IMR-90 (cell line): ENCODE measurements at regions not wholly inside any gene's neighbourhood (a gene's known extent, or its start where the extent isn't known, plus 50 kb on each side); places are given as distances from the start of the nearest gene placed in this dataset.

ENCODE experiments used
- ATAC-seq: fragments of 200-7000 bp; cut with Tn5 transposase; 2 replicates; pipeline ENCODE4 v1.9.1; 2020; ENCODE audit warnings: low read depth, mild to moderate bottlenecking, moderate library complexity
- BruUV-seq: library from RNA; stranded (reverse); fragments of 400-500 nt; replicated peaks from 2 replicates; lab custom pipeline; 2021; lab: Mats Ljungman, UMichigan
- CTCF ChIA-PET: fragments of 300-600 bp; formaldehyde crosslinking; extraction: SDS; loops from one replicate; lab custom pipeline; 2021; ENCODE audit warnings: antibody characterized with exemption; lab: Yijun Ruan, JAX
- POLR2A ChIA-PET: fragments of 300-600 bp; sonication (Branson Sonifier 250); formaldehyde crosslinking; loops from one replicate; lab custom pipeline; 2022; ENCODE audit warnings: antibody characterized with exemption; ENCODE audit not compliant: unreplicated experiment; lab: Charles Lee
- DNase-seq: peaks from one replicate; pipeline ENCODE4 v3.0.0; 2013
- H2AFZ ChIP-seq: replicated peaks from 2 replicates; pipeline ENCODE3; 2013; ENCODE audit warnings: low read length, mild to moderate bottlenecking; ENCODE audit not compliant: poor library complexity
- H2AK5ac ChIP-seq: 2 replicates; pipeline ENCODE4 v1.6.1; 2013; ENCODE audit warnings: low read depth, low read length, inconsistent platforms
- H2AK9ac ChIP-seq: replicated peaks from 2 replicates; pipeline ENCODE3; 2013; ENCODE audit warnings: mild to moderate bottlenecking, low read depth, low read length, moderate library complexity; ENCODE audit not compliant: poor library complexity
- H2BK120ac ChIP-seq: 2 replicates; pipeline ENCODE4 v1.6.1; 2013; ENCODE audit warnings: low read depth, low read length, inconsistent platforms
- H2BK15ac ChIP-seq: 3 replicates; pipeline ENCODE4 v1.6.1; 2013; ENCODE audit warnings: low read depth, low read length, inconsistent platforms
- H2BK20ac ChIP-seq: 2 replicates; pipeline ENCODE4 v1.6.1; 2013; ENCODE audit warnings: low read depth, mild to moderate bottlenecking, inconsistent platforms, low read length, moderate library complexity
- H2BK5ac ChIP-seq: 2 replicates; pipeline ENCODE4 v1.6.1; 2013; ENCODE audit warnings: mild to moderate bottlenecking, low read depth, low read length, inconsistent platforms; ENCODE audit not compliant: poor library complexity, severe bottlenecking
- H3K14ac ChIP-seq: replicated peaks from 2 replicates; pipeline ENCODE4 v1.6.1; 2013; ENCODE audit warnings: low read depth, low read length, inconsistent platforms
- H3K18ac ChIP-seq: 2 replicates; pipeline ENCODE4 v1.6.1; 2013; ENCODE audit warnings: low read depth, low read length, control low read depth
- H3K23ac ChIP-seq: 2 replicates; pipeline ENCODE4 v1.6.1; 2013; ENCODE audit warnings: low read depth, low read length, inconsistent platforms
- H3K27ac ChIP-seq: 2 replicates; pipeline ENCODE4 v1.5.1; 2013; ENCODE audit warnings: mild to moderate bottlenecking, control low read depth, low read length; ENCODE audit not compliant: insufficient read depth
- H3K27me3 ChIP-seq: 2 replicates; pipeline ENCODE4 v1.6.1; 2013; ENCODE audit warnings: low read length; ENCODE audit not compliant: control insufficient read depth, insufficient read depth
- H3K36me3 ChIP-seq: 2 replicates; pipeline ENCODE4 v1.6.1; 2013; ENCODE audit warnings: low read length, mixed read lengths; ENCODE audit not compliant: control insufficient read depth, insufficient read depth
- H3K4ac ChIP-seq: 2 replicates; pipeline ENCODE4 v1.6.1; 2013; ENCODE audit warnings: low read depth, low read length, inconsistent platforms
- H3K4me1 ChIP-seq: 2 replicates; pipeline ENCODE4 v1.6.1; 2013; ENCODE audit warnings: low read length, mixed read lengths; ENCODE audit not compliant: control insufficient read depth, insufficient read depth
- H3K4me2 ChIP-seq: 2 replicates; pipeline ENCODE4 v1.6.1; 2013; ENCODE audit warnings: low read depth, mild to moderate bottlenecking, control low read depth, low read length, moderate library complexity
- H3K4me3 ChIP-seq: 2 replicates; pipeline ENCODE4 v1.5.1; 2013; ENCODE audit warnings: low read depth, mild to moderate bottlenecking, control low read depth, low read length, moderate library complexity; ENCODE audit not compliant: insufficient read depth
- H3K56ac ChIP-seq: 2 replicates; pipeline ENCODE4 v1.6.1; 2013; ENCODE audit warnings: low read length, inconsistent platforms; ENCODE audit not compliant: insufficient read depth; ENCODE audit errors: extremely low read depth
- H3K79me1 ChIP-seq, 2 experiments: 2 replicates each; pipeline ENCODE4 v1.6.1; 2013; ENCODE audit warnings: low read length in 2 of 2, inconsistent platforms in 1 of 2, low read depth in 1 of 2
- H3K9ac ChIP-seq: 2 replicates; pipeline ENCODE4 v1.6.1; 2013; ENCODE audit warnings: low read depth, low read length, control low read depth
- H3K9me1 ChIP-seq: 2 replicates; pipeline ENCODE4 v1.6.1; 2013; ENCODE audit warnings: low read length, inconsistent platforms; ENCODE audit not compliant: insufficient read depth
- H3K9me3 ChIP-seq: 2 replicates; pipeline ENCODE4 v1.6.1; 2013; ENCODE audit warnings: low read length; ENCODE audit not compliant: control insufficient read depth, insufficient read depth
- H4K20me1 ChIP-seq: 2 replicates; pipeline ENCODE4 v1.6.1; 2013; ENCODE audit warnings: low read length, inconsistent platforms; ENCODE audit not compliant: insufficient read depth
- H4K5ac ChIP-seq: 2 replicates; pipeline ENCODE4 v1.6.1; 2013; ENCODE audit warnings: mild to moderate bottlenecking, low read depth, low read length, control low read depth
- H4K8ac ChIP-seq, 2 experiments: 2 replicates each; pipeline ENCODE4 v1.6.1; 2013; ENCODE audit warnings: low read depth in 2 of 2, low read length in 2 of 2, control low read depth in 1 of 2, inconsistent platforms in 1 of 2
- H4K91ac ChIP-seq: 2 replicates; pipeline ENCODE4 v1.6.1; 2013; ENCODE audit warnings: low read depth, low read length, inconsistent platforms; ENCODE audit not compliant: insufficient read depth
- BHLHE40 ChIP-seq: fragments of 150-350 bp; IDR thresholded peaks from 2 replicates; pipeline ENCODE4 v1.6.1; 2016; ENCODE audit warnings: mild to moderate bottlenecking, low read depth, low read length
- NFE2L2 ChIP-seq: fragments of 150-350 bp; IDR thresholded peaks from 2 replicates; pipeline ENCODE4 v1.6.1; 2016; ENCODE audit warnings: low read depth, mild to moderate bottlenecking, low read length
- SMC3 ChIP-seq: fragments of 150-350 bp; IDR thresholded peaks from 2 replicates; pipeline ENCODE4 v1.6.1; 2016; ENCODE audit warnings: low read depth, mild to moderate bottlenecking, antibody characterized with exemption, low read length, moderate library complexity
- WGBS, 2 experiments: methylation state at CpG; one replicate each; pipeline versions ENCODE4 v1.1.5 to v1.1.7; 2013; ENCODE audit warnings: missing lambda C conversion rate in 2 of 2; ENCODE audit not compliant: insufficient read length in 1 of 2; ENCODE audit errors: extremely low coverage in 2 of 2; 5-methylcytosine and 5-hydroxymethylcytosine counted together
- dilution Hi-C: fragments of 300-500 bp; cut with HindIII; formaldehyde crosslinking; loops from one replicate; pipeline ENCODE4 v1.14.3; 2018; ENCODE audit warnings: low sequenced_read_pairs; ENCODE audit not compliant: unreplicated experiment
- in situ Hi-C: fragments of 300-500 bp; cut with MboI; formaldehyde crosslinking; loops from 3 replicates; pipeline ENCODE4 v1.14.3; 2019; ENCODE audit warnings: low sequenced_read_pairs, inconsistent platforms, mixed read lengths
- intact Hi-C: fragments of 100-400 bp; cut with micrococcal nuclease; formaldehyde crosslinking; loops from 2 replicates; pipeline ENCODE4 v1.10.0; 2022
- TF ChIP-seq, protein P1 (sequence below): fragments of 150-350 bp; IDR thresholded peaks from 2 replicates; pipeline ENCODE4 v1.6.1; 2017; ENCODE audit warnings: mild to moderate bottlenecking, antibody characterized with exemption, low read length, low read depth
- TF ChIP-seq, protein P2 (sequence below): fragments of 150-350 bp; IDR thresholded peaks from 2 replicates; pipeline ENCODE4 v1.6.1; 2016; ENCODE audit warnings: low read depth, mild to moderate bottlenecking, low read length, moderate library complexity, borderline replicate concordance

DNA sequence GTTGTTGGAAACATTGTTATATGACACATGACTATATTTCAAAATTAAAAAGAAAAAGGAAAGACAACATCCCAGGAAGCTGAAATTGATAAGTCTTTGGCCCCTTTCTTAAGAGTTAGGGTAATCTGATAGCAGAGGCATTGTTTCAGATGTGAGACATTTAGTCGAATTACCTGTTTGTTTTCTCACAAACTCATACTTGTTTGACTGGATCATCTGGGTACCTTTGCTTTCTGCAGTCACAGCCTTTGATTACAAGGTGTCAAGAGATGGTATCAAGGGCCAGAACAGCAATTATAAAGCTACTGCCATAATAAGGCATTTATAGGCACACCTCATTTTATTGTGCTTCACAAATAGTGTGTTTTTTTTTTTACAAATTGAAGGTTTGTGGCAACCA, 136.3 kb downstream of the DUSP10 start:
- in situ Hi-C loops (no loop called here), dilution Hi-C loops (no loop called here), intact Hi-C loops (no loop called here)
- Histone ChIP-seq H4K5ac (no peak overlapping the region), H3K9me1 (0 out of 2 replicates have a peak, but pooled peaks cover 3% of the 10 kb centered on the region), H4K8ac (no peak overlapping the region), H3K4ac (no peak overlapping the region), H3K23ac (no peak overlapping the region), H3K9ac (no peak overlapping the region), H3K27me3 (no peaks in the 10 kb centered on the region), H4K20me1 (no peaks in the 10 kb centered on the region), H3K79me1 (no peaks in the 10 kb centered on the region), H3K4me2 (no peak overlapping the region), H4K91ac (no peak overlapping the region), H3K27ac (no peak overlapping the region), H2BK20ac (no peak overlapping the region), H2AK9ac (no peak overlapping the region), H3K18ac (no peak overlapping the region), H3K14ac (no peak overlapping the region), H2BK15ac (no peak overlapping the region), H2AK5ac (no peak overlapping the region), H2BK120ac (no peak overlapping the region), H2AFZ (no peak overlapping the region), H3K4me3 (no peak overlapping the region), H2BK5ac (no peak overlapping the region), H3K56ac (no peak overlapping the region), H3K4me1 (peaks cover 2% of the 10 kb centered on the region; the same call in 1 of the 2 replicates), H3K36me3 (no peaks in the 10 kb centered on the region), H3K9me3 (no peaks in the 10 kb centered on the region)
- ATAC-seq (no peak), DNase-seq (no peak)
- ChIA-PET POLR2A (no interaction called here), CTCF (interaction anchor here (0.7 kb wide), 1 partner anchor 13 kb away, joined by 3 read pairs; no protein-coding TSS in a partner anchor)
- no CpG with 5 or more reads among the region's 1 CpG for WGBS, 2 experiments
- no TSS peak for BruUV-seq
- TF ChIP-seq NFE2L2 (no peak), SMC3 (no peak), BHLHE40 (no peak)
- TF ChIP-seq, protein P1, sequence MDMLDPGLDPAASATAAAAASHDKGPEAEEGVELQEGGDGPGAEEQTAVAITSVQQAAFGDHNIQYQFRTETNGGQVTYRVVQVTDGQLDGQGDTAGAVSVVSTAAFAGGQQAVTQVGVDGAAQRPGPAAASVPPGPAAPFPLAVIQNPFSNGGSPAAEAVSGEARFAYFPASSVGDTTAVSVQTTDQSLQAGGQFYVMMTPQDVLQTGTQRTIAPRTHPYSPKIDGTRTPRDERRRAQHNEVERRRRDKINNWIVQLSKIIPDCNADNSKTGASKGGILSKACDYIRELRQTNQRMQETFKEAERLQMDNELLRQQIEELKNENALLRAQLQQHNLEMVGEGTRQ: no peak
- TF ChIP-seq, protein P2, sequence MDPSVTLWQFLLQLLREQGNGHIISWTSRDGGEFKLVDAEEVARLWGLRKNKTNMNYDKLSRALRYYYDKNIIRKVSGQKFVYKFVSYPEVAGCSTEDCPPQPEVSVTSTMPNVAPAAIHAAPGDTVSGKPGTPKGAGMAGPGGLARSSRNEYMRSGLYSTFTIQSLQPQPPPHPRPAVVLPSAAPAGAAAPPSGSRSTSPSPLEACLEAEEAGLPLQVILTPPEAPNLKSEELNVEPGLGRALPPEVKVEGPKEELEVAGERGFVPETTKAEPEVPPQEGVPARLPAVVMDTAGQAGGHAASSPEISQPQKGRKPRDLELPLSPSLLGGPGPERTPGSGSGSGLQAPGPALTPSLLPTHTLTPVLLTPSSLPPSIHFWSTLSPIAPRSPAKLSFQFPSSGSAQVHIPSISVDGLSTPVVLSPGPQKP: no peak
